K562 (cell line): ENCODE measurements at regions not wholly inside any gene's neighbourhood (a gene's known extent, or its start where the extent isn't known, plus 50 kb on each side); places are given as distances from the start of the nearest gene placed in this dataset.

ENCODE experiments used
- ATAC-seq: fragments of 200-7000 bp; cut with Tn5 transposase; 3 replicates; pipeline ENCODE4 v1.9.1; 2020; ENCODE audit warnings: moderate library complexity
- BruUV-seq: library from RNA; stranded (reverse); fragments of 400-500 nt; replicated peaks from 2 replicates; lab custom pipeline; 2021; lab: Mats Ljungman, UMichigan
- CTCF ChIA-PET: fragments of 300-600 bp; formaldehyde crosslinking; extraction: SDS; loops from one replicate; lab custom pipeline; 2021; ENCODE audit warnings: low intra/inter-chr PET ratio; lab: Yijun Ruan, JAX
- POLR2A ChIA-PET: fragments of 300-600, 350-650 bp; sonication (Branson Sonifier 250); formaldehyde crosslinking; extraction: SDS; loops from one replicate; lab custom pipeline; 2021; ENCODE audit warnings: antibody characterized with exemption, inconsistent platforms; lab: Yijun Ruan, JAX
- DNase-seq, 4 experiments: peaks; one replicate each; pipeline versions ENCODE4 v3.0.0 to v3.0.0-alpha.2; 2011 to 2018; ENCODE audit warnings: low spot score in 3 of 4, mixed read lengths in 3 of 4; ENCODE audit errors: extremely low read depth in 1 of 4
- FAIRE-seq: peaks from 2 replicates; lab custom pipeline; 2011; peaks lifted over from hg19 to GRCh38; lab: Jason Lieb, UNC
- H2AFZ ChIP-seq: 2 replicates; pipeline ENCODE4 v1.6.0; 2011; ENCODE audit warnings: low read depth, low read length, control low read depth, inconsistent platforms
- H3K27ac ChIP-seq: fragments of 200-600 bp; 3 replicates; pipeline ENCODE4 v1.8.0; 2011; ENCODE audit warnings: low read depth, mild to moderate bottlenecking, control low read depth, inconsistent platforms, low read length, moderate library complexity, mixed read lengths; ENCODE audit errors: extremely low read depth
- H3K27me3 ChIP-seq, 2 experiments: fragments of 300-600 bp in 1 of 2; 2 replicates in 1 of 2; 3 replicates in 1 of 2; pipeline versions ENCODE4 v1.6.0 to v1.8.0; 2011; ENCODE audit warnings: inconsistent platforms in 2 of 2, low read length in 2 of 2, mild to moderate bottlenecking in 1 of 2, mixed read lengths in 1 of 2, moderate library complexity in 1 of 2; ENCODE audit not compliant: control insufficient read depth in 2 of 2, insufficient read depth in 2 of 2
- H3K36me3 ChIP-seq: fragments of 300-600 bp; 3 replicates; pipeline ENCODE4 v1.8.0; 2011; ENCODE audit warnings: mild to moderate bottlenecking, low read length, inconsistent platforms; ENCODE audit not compliant: control insufficient read depth, insufficient read depth
- H3K4me1 ChIP-seq, 2 experiments: fragments of 200-600 bp in 1 of 2; replicated peaks in 1 of 2; 2 replicates in 1 of 2; 3 replicates in 1 of 2; pipeline versions ENCODE4 v1.5.1 to v1.8.0; 2011; ENCODE audit warnings: inconsistent platforms in 2 of 2, low read length in 2 of 2, mild to moderate bottlenecking in 1 of 2, mixed read lengths in 1 of 2, moderate library complexity in 1 of 2; ENCODE audit not compliant: control insufficient read depth in 2 of 2, insufficient read depth in 2 of 2
- H3K4me2 ChIP-seq: 2 replicates; pipeline ENCODE4 v1.6.1; 2011; ENCODE audit warnings: low read length, control low read depth, inconsistent platforms, mixed read lengths; ENCODE audit not compliant: insufficient read depth
- H3K4me3 ChIP-seq: fragments of 200-600 bp; sonication (generic), shearing (Covaris generic); 2 replicates; pipeline ENCODE4 v1.5.1; 2016; ENCODE audit warnings: control low read depth, inconsistent platforms
- H3K79me2 ChIP-seq: fragments of 200-600 bp; 3 replicates; pipeline ENCODE4 v1.8.0; 2011; ENCODE audit warnings: low read length, inconsistent platforms; ENCODE audit not compliant: control insufficient read depth, insufficient read depth
- H3K9ac ChIP-seq, 2 experiments: 2 replicates each; pipeline versions ENCODE4 v1.6.0 to v1.6.1; 2011; ENCODE audit warnings: low read depth in 2 of 2, low read length in 2 of 2, control low read depth in 1 of 2, inconsistent platforms in 1 of 2, mild to moderate bottlenecking in 1 of 2, mixed read lengths in 1 of 2; ENCODE audit not compliant: insufficient read depth in 1 of 2
- H3K9me1 ChIP-seq: one replicate; pipeline ENCODE4 v1.6.0; 2011; ENCODE audit warnings: inconsistent platforms, mild to moderate bottlenecking, low read length, moderate library complexity; ENCODE audit not compliant: control insufficient read depth, insufficient read depth
- H3K9me3 ChIP-seq: replicated peaks from 2 replicates; pipeline ENCODE4 v1.5.1; 2011; ENCODE audit warnings: low read depth, low read length, inconsistent platforms; ENCODE audit not compliant: control insufficient read depth, insufficient read depth
- H4K20me1 ChIP-seq: replicated peaks from 2 replicates; pipeline ENCODE4 v1.6.1; 2011; ENCODE audit warnings: low read length, inconsistent platforms, mixed read lengths; ENCODE audit not compliant: control insufficient read depth, insufficient read depth
- ERF ChIP-seq: fragments of 450-650 bp; formaldehyde crosslinking; IDR thresholded peaks from 2 replicates; pipeline ENCODE4 v1.4.0; 2020; ENCODE audit warnings: mild to moderate bottlenecking, mixed read lengths
- ETV5 ChIP-seq: sonication (generic); formaldehyde crosslinking; IDR thresholded peaks from 2 replicates; pipeline ENCODE4 v1.4.0; 2020; ENCODE audit warnings: low read depth, mild to moderate bottlenecking, missing genetic modification reagents
- ETV6 ChIP-seq, 3 experiments: fragments of 150-350 bp in 1 of 3; sonication (generic) in 1 of 3; formaldehyde crosslinking in 1 of 3; IDR thresholded peaks; 2 replicates each; pipeline versions ENCODE4 v1.6.1 to v1.8.0; 2014 to 2022; ENCODE audit warnings: borderline replicate concordance in 2 of 3, low read depth in 2 of 3, antibody characterized with exemption in 1 of 3, low read length in 1 of 3, mild to moderate bottlenecking in 1 of 3, missing genetic modification reagents in 1 of 3
- FOS ChIP-seq: IDR thresholded peaks from 3 replicates; pipeline ENCODE4 v1.6.1; 2011; ENCODE audit not compliant: insufficient read length; ENCODE audit errors: extremely low read depth
- KLF16 ChIP-seq: IDR thresholded peaks from 2 replicates; pipeline ENCODE4 v1.6.1; 2016; ENCODE audit warnings: antibody characterized with exemption
- KLF6 ChIP-seq: fragments of 250-450 bp; sonication (Bioruptor Pico); IDR thresholded peaks from 2 replicates; pipeline ENCODE4 v1.4.0; 2020; ENCODE audit warnings: mild to moderate bottlenecking, moderate library complexity, borderline replicate concordance
- MCM5 ChIP-seq: fragments of 450-650 bp; IDR thresholded peaks from 2 replicates; pipeline ENCODE4 v1.6.1; 2016; ENCODE audit warnings: low read depth
- MYNN ChIP-seq, 2 experiments: sonication (generic); formaldehyde crosslinking in 1 of 2; IDR thresholded peaks; 2 replicates each; pipeline versions ENCODE4 v1.5.0 to v1.6.1; 2016 to 2020; ENCODE audit warnings: antibody characterized with exemption in 1 of 2, missing genetic modification reagents in 1 of 2
- POU5F1 ChIP-seq: fragments of 150-350 bp; IDR thresholded peaks from 2 replicates; pipeline ENCODE4 v1.6.1; 2014; ENCODE audit warnings: borderline replicate concordance, low read length, low read depth, mild to moderate bottlenecking; ENCODE audit not compliant: partially characterized antibody
- PURB ChIP-seq: sonication (generic); formaldehyde crosslinking; IDR thresholded peaks from 2 replicates; pipeline ENCODE4 v1.9.0; 2021; ENCODE audit warnings: low read depth, mild to moderate bottlenecking, missing genetic modification reagents
- SIN3A ChIP-seq, 2 experiments: fragments of 150-350 bp in 1 of 2; IDR thresholded peaks; 2 replicates each; pipeline ENCODE4 v1.6.1; 2011 to 2016; ENCODE audit warnings: borderline replicate concordance in 2 of 2, low read depth in 2 of 2, low read length in 2 of 2, mild to moderate bottlenecking in 2 of 2, moderate library complexity in 2 of 2; ENCODE audit not compliant: control insufficient read depth in 1 of 2
- SREBF2 ChIP-seq: sonication (generic); formaldehyde crosslinking; IDR thresholded peaks from 2 replicates; pipeline ENCODE4 v1.4.0; 2020; ENCODE audit warnings: mild to moderate bottlenecking, missing genetic modification reagents
- TGIF2 ChIP-seq: sonication (generic); formaldehyde crosslinking; IDR thresholded peaks from 2 replicates; pipeline ENCODE4 v1.8.1; 2022; ENCODE audit warnings: mild to moderate bottlenecking, missing genetic modification reagents, moderate library complexity
- ZBED1 ChIP-seq: IDR thresholded peaks from 2 replicates; pipeline ENCODE4 v1.6.1; 2014
- WGBS: fragments of 100-300 bp; shearing (Covaris generic); methylation state at CpG from one replicate; pipeline ENCODE4 v1.1.6; 2016; ENCODE audit warnings: low coverage, mixed read lengths; ENCODE audit not compliant: insufficient coverage; ENCODE audit errors: missing lambda C conversion rate; 5-methylcytosine and 5-hydroxymethylcytosine counted together
- in situ Hi-C: fragments of 300-500 bp; cut with MboI; formaldehyde crosslinking; loops from 4 replicates; pipeline ENCODE4 v1.15.0; 2018; ENCODE audit warnings: inconsistent platforms, mixed read lengths
- intact Hi-C: fragments of 100-400 bp; cut with micrococcal nuclease; formaldehyde crosslinking; loops from 2 replicates; pipeline ENCODE4 v1.14.2; 2022
- TF ChIP-seq, protein P1 (sequence below): fragments of 450-650 bp; formaldehyde crosslinking; IDR thresholded peaks from 2 replicates; pipeline ENCODE4 v1.4.0; 2022; ENCODE audit warnings: missing genetic modification characterization
- TF ChIP-seq, protein P2 (sequence below): fragments of 450-650 bp; formaldehyde crosslinking; IDR thresholded peaks from 2 replicates; pipeline ENCODE4 v1.4.0; 2020; ENCODE audit warnings: mild to moderate bottlenecking
- TF ChIP-seq, protein P3 (sequence below): fragments of 200-800 bp; sonication (Bioruptor generic); IDR thresholded peaks from 2 replicates; pipeline ENCODE4 v1.6.1; 2017; ENCODE audit warnings: missing genetic modification characterization, missing compliant biosample characterization

DNA sequence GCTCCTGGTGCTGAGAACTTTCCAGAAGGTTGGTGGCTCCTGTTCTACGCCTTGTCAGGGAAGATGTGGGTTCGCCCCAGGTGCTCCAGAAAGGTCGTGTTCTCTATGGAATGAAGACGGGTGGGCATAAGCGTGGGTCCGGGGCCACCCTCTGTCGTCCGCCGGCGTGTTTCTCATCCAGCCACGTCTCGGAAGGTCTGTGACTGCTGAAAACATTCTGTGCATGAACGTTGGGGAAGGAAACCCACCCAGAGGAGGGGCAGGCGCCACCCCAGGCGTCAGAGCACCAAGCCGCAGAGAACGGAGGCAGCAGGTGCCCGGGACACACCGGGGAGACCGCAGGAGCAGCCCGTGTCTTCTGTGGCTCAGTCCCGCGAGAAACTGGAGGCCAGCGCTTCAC is 118.2 kb downstream of the RTP5 start (continued):
- no peak for TF ChIP-seq SREBF2 (CRISPR knock-in tag)

DNA sequence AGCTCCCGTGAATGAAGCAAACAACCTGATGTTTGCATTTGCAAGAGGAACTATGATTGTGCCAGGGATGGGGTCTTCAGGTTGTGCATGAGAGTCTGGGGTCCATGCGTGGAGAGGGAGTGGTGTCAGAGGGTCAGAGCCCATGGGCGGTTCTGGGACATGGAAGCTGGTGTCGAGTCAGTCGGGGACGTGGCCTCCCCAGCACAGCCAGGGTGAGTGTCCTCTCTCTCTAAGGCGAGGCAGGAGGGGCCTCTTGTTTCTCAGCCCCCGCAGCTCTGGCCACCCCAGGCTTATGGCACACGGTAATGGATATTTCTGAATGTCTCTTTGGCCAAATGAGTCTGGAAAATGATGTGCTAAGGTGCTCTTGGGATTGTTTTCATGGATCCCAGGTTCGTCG is 118.6 kb downstream of the RTP5 start:
- H3K4me2 ChIP-seq: no peak overlapping the region
- FAIRE-seq: no peak
- no peak overlapping the region for H3K27ac ChIP-seq

More for the DNA sequence above, 118.6 kb downstream of the RTP5 start:
- DNase-seq (no peak), ATAC-seq (no peak)
- H3K9me1 ChIP-seq: no peaks in the 10 kb centered on the region
- no peaks in the 10 kb centered on the region for H3K36me3 ChIP-seq
- H3K27me3 ChIP-seq: peaks cover 0 to 55% of the 10 kb centered on the region in 2 experiments; a peak in 2 of 5 replicates
- H4K20me1 ChIP-seq: no peaks in the 10 kb centered on the region
- BruUV-seq: no TSS peak
- ChIA-PET CTCF (no interaction called here), POLR2A (interaction anchor here (1.4 kb wide), 1 partner anchor 12 kb away, joined by 3 read pairs; no protein-coding TSS in a partner anchor)
- no peak overlapping the region for H2AFZ ChIP-seq
- peaks cover 0 to 17% of the 10 kb centered on the region in 2 experiments; a peak in 3 of 5 replicates for H3K4me1 ChIP-seq
- WGBS: 16% methylated on average over 7 of the region's 11 CpGs
- no peak overlapping the region for H3K9ac ChIP-seq
- TF ChIP-seq KLF6 (CRISPR knock-in tag) (no peak), ERF (no peak), ZBED1 (no peak), FOS (no peak), MCM5 (no peak), KLF16 (no peak), POU5F1 (no peak), TGIF2 (CRISPR knock-in tag) (no peak), ETV6 (IDR thresholded peaks at IDR 0.05; ENCODE audit: borderline replicate concordance in 1 of 2, low read depth in 2 of 2, low read length in 1 of 2) (no peak), ETV6 (CRISPR knock-in tag; IDR thresholded peaks at IDR 0.05; ENCODE audit: borderline replicate concordance) (no peak), ETV5 (no peak), MYNN (IDR thresholded peaks at IDR 0.05) (no peak), MYNN (CRISPR knock-in tag; IDR thresholded peaks at IDR 0.05) (no peak), SIN3A (IDR thresholded peaks at IDR 0.05; ENCODE audit: borderline replicate concordance in 2 of 2, control insufficient read depth in 1 of 2, low read depth in 2 of 2, low read length in 2 of 2) (no peak), PURB (CRISPR knock-in tag) (no peak)
- TF ChIP-seq, protein P1, sequence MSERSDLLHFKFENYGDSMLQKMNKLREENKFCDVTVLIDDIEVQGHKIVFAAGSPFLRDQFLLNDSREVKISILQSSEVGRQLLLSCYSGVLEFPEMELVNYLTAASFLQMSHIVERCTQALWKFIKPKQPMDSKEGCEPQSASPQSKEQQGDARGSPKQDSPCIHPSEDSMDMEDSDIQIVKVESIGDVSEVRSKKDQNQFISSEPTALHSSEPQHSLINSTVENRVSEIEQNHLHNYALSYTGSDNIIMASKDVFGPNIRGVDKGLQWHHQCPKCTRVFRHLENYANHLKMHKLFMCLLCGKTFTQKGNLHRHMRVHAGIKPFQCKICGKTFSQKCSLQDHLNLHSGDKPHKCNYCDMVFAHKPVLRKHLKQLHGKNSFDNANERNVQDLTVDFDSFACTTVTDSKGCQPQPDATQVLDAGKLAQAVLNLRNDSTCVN (CRISPR knock-in tag): no peak
- TF ChIP-seq, protein P2, sequence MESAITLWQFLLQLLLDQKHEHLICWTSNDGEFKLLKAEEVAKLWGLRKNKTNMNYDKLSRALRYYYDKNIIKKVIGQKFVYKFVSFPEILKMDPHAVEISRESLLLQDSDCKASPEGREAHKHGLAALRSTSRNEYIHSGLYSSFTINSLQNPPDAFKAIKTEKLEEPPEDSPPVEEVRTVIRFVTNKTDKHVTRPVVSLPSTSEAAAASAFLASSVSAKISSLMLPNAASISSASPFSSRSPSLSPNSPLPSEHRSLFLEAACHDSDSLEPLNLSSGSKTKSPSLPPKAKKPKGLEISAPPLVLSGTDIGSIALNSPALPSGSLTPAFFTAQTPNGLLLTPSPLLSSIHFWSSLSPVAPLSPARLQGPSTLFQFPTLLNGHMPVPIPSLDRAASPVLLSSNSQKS: no peak
- TF ChIP-seq, protein P3, sequence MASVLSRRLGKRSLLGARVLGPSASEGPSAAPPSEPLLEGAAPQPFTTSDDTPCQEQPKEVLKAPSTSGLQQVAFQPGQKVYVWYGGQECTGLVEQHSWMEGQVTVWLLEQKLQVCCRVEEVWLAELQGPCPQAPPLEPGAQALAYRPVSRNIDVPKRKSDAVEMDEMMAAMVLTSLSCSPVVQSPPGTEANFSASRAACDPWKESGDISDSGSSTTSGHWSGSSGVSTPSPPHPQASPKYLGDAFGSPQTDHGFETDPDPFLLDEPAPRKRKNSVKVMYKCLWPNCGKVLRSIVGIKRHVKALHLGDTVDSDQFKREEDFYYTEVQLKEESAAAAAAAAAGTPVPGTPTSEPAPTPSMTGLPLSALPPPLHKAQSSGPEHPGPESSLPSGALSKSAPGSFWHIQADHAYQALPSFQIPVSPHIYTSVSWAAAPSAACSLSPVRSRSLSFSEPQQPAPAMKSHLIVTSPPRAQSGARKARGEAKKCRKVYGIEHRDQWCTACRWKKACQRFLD (CRISPR knock-in tag): no peak
- H3K9me3 ChIP-seq: no peaks in the 10 kb centered on the region
- no peaks in the 10 kb centered on the region for H3K79me2 ChIP-seq
- in situ Hi-C loops (no loop called here), intact Hi-C loops (no loop called here)
- no peak overlapping the region for H3K4me3 ChIP-seq
